HS-27A (cell line): ENCODE measurements at regions not wholly inside any gene's neighbourhood (a gene's known extent, or its start where the extent isn't known, plus 50 kb on each side); places are given as distances from the start of the nearest gene placed in this dataset.
"Not testable (repeated sequence)": the region's sequence is repeated elsewhere in the genome, so short reads cannot be mapped to it uniquely, and the experiment has no call there.

Experiments used
- DNase-seq: peaks from one replicate; pipeline ENCODE4 v3.0.0-alpha.2; 2012; ENCODE audit warnings: low read depth, missing footprints

DNA sequence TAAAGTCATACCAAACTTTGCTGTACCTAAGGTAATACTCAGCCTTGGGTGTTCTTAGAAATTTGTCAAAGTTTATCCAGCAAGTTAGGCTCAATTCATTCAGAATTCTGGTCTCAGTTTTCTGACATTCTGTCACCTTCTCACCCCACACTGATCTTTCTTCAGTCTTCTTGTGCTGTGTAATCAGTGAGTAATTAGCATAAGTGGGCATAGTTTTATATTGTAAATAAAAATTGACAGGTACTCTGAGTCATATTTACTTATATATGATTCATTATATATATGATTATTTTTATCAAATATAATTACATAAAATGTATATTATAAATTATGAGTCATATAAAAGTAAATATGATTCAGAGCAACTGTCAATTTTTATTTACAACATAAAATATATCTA, 170.9 kb upstream of the MAGI2 start:
- DNase-seq = no peak

- no peak for DNase-seq
Measured at GRCh38 chr7:79622781-79623180, 169.3 kb upstream of the MAGI2 start.

DNA sequence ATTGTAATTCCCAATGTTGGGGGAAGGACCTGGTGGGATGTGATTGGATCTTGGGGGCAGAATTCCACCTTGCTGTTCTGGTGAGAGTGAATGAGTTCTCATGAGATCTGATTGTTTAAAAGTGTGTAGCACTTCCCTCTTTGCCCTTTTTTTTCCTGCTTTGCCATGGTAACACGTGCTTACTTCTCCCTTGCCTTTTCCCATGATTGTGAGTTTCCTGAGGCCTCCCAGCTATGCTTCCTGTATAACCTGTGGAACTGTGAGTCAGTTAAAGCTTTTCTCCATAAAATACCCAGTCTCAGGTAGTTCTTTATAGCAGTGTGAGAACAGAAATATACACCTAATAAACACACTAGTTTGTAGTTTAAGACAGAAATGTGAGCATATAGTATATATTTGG, 166.8 kb upstream of the MAGI2 start:
- DNase-seq = no peak

DNA sequence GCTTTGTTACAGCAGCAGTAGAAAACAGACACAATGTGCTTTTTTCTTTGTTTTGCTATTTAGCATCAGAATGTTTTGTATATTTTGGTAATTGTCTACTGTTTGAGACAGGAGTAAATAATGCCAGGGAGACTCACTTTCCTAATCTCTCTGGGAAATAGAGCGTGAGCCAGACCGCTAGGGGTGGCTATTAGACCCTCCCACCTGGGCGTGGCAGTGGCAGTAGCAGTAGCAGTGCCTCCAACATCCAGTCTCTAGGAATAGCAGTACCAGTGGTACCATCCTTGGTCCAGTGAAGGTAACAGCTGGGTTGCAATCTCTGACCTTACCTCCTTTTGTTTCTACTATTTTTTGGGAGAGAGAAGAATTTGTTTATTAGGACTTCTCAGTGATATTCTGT, 165.7 kb upstream of the MAGI2 start:
- DNase-seq = no peak

GRCh38 chr7:79615871-79616640, 162.6 kb upstream of the MAGI2 start:
- DNase-seq = no peak

DNA sequence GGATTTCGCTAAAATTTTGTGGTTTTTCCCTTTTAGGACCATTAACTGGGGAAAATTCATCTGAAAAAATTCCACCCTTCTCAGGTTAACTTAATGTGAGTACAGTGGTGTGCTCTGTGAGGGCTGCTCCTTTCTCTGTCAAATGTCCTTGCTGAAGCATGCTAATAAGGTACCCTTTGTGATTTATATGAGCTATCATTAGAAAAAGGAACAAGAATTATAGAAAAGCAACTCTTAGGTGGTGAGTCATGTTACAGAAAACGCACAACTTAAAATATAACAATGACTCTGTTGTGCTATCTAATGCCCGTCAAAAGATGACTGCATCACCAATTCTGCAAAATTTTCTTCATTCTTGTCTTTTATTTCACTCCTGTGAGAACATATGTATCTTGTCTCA, 162.0 kb upstream of the MAGI2 start:
- no peak for DNase-seq

DNA sequence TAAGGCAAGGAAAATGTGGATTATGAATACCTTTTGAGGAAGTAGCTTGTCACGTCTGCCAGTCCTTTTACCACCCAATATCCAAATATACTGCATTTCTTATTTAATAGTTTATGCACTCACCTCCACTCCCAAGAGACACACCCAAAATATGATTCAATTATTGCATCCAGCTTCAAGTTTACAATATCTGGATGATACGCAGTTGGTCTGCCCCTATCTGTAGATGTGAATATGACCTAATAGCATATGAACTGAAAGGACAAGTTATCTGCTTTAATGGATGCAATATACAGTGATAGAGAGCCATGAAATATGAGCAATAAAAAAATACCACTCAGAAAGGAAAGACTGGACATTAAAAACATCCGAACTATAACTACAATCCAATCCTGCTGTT, 159.4 kb upstream of the MAGI2 start:
- no peak for DNase-seq

DNA sequence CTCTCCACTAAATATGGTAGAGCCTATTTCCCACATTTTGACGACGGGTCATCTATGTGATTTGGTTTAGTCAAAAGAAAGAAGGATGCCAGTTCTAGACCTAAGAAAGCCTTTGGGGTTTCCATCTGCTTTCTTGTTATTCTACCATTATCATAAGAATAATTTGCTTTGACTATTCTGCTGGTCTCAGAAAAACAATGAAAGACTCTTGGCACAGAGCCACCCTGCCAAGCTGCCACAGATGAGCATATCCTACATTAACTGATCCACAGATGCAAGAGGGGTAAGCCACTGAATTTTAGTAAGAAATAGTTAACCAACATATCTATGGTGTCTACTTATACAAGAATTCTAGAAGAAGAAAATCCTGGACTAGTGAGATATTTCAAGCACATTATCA, 158.6 kb upstream of the MAGI2 start:
- no peak for DNase-seq

DNA sequence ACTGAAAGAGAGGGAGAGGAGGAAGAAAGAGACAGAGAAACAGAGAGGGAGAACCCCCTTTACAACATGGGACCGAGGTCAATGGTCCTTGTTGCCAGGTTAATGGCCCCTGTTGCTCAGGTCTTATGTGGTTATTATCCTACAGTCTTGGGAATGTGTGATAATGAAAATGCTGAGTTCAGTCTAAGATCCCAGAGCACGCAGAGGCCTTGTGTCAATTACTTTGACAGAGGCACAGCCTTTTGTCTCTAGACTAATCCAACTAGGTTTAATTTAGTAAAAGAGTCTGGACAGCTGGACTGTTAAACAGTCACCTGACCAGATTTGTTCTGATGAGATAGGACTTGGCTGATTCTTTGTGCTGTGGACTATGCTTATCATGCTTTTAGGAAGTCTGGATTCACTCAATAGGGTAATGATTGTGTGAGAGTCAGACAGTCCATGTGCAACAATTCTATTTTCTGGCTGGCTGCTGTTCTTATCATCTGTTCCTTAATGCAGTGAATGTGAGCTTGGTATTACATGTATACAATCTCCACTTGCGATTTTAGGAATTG, 157.4 kb upstream of the MAGI2 start:
- no peak for DNase-seq

- DNase-seq = no peak
Measured at GRCh38 chr7:79610313-79610712, 156.8 kb upstream of the MAGI2 start.

- DNase-seq = no peak
Measured at GRCh38 chr7:79608005-79608404, 154.5 kb upstream of the MAGI2 start.

- DNase-seq = no peak
Measured at GRCh38 chr7:79604841-79605240, 151.4 kb upstream of the MAGI2 start.

DNA sequence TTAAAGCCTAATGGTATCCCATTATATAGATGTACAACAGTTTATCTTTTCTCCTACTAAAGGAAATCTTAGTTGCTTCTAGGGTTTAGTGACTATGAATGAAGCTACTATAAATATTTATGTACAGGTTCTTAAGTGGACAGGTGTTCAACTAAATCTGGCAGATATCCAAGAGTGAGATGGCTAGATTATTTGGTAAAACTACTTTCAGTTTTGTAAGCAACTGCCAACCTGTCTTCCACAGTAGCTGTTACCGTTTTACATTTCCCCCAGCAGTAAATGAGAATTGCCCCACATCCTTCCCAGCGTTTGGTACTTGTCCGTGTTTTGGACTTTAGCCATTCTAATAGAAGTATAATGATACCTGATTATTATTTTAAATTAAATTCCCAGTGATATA, 144.9 kb upstream of the MAGI2 start:
- DNase-seq = no peak

GRCh38 chr7:79594671-79595070, 141.2 kb upstream of the MAGI2 start:
- DNase-seq = not testable (repeated sequence)

DNA sequence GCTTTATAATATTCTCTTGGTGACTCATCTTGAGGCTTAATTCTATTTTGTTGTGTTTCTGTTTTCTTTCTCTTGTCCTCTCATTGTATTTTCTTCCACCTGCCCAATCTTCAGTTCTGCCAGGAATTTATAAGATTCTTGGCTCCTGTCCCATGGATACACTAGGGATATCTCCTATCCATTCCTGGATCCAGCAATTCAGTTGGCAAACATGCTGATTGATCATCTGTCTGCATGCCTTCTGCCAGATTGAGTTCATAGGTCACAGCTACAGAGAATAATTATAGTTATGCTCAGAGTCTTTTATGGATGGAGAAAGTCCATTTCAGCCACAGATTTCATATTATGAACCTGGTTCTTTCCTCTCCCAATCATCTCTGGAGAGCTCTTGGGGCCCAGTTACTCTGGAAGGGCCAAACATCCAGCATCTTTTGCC, 140.4 kb upstream of the MAGI2 start:
- no peak for DNase-seq

DNA sequence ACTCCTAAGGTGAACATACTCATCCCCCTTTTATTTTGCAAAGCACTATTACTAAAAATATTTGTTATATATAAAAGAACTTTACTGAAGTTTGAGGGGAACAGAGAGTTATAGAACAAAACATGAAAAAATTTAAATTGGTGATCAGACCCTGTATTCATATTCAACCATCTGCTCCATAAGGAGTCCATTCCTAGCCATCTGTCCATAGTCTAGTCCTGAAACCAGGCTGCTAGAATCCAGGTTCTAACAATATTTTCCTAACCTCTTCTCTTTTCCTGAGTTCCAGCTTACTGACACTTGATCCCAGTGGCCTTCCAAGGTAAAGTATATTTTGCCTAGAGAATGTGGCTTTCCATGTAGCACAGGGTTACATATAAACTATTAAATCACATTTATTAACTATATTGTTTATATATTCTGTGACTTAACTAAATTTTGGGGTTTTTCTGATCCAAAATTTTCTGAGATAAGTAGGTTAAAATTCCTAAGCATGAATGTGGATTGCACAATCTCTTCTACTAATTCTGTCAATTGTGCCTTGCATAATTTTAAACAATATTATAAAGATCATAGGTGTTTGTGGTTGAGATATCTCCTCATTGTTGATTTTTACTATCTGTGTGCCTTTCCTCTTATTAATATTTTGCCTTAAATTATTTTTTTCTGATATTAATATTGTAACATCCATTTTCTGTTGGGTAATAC, 137.6 kb upstream of the MAGI2 start:
- DNase-seq = no peak

- no peak for DNase-seq
Measured at GRCh38 chr7:79590391-79590790, 136.9 kb upstream of the MAGI2 start.

- no peak for DNase-seq
Measured at GRCh38 chr7:79570903-79571302, 117.4 kb upstream of the MAGI2 start.

DNA sequence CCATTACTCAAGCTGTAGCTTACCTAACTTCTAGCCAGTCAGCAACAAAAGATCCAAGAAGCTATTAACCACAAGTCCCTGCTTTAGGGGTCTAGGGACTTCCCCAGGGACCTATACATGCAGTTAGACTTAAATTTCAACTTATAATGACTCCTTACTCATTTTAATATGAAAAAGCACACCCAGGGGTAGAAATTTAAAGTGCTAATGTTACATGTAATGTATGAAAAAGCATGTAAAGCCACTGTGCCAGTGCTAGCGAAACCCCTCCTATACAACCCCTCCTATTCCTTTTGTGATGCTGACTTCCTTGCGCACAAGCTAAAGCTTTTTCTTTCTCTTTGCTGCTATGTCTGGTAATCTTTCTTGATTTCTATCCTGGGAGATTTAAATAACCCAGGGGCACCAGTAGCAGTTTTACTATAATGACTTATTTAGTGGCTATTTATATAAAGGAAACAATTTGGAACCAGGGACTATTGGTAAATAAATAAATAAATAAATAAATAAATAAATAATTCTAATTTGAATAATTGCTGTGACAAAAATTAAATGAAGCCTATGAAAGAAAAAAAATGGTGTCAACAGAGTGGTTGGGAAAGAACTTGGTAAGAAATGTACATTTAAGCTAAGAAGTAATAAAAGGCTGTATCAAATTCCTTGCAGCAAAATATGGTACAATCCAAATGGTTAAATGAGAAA, 110.5 kb upstream of the MAGI2 start:
- DNase-seq = no peak

GRCh38 chr7:79555571-79555970, 102.1 kb upstream of the MAGI2 start:
- DNase-seq = no peak

GRCh38 chr7:79553811-79554555, 100.5 kb upstream of the MAGI2 start:
- peak; percentile 22 for DNase-seq

- DNase-seq = no peak
Measured at GRCh38 chr7:79552463-79552862, 99.0 kb upstream of the MAGI2 start.
